Loucy (cell line): ENCODE measurements at regions not wholly inside any gene's neighbourhood (a gene's known extent, or its start where the extent isn't known, plus 50 kb on each side); places are given as distances from the start of the nearest gene placed in this dataset.

ENCODE experiments used
- EZH2phosphoT487 ChIP-seq: fragments of 200-600 bp; IDR thresholded peaks from 2 replicates; pipeline ENCODE4 v1.6.1; 2018; ENCODE audit warnings: antibody characterized with exemption, mild to moderate bottlenecking, moderate library complexity, borderline replicate concordance
- TF ChIP-seq, protein P1 (sequence below): fragments of 200-600 bp; sonication (generic); conservative IDR thresholded peaks from 2 replicates; pipeline ENCODE4 v1.5.1; 2014; ENCODE audit warnings: mild to moderate bottlenecking, antibody characterized with exemption, low read length

- TF ChIP-seq, protein P1, sequence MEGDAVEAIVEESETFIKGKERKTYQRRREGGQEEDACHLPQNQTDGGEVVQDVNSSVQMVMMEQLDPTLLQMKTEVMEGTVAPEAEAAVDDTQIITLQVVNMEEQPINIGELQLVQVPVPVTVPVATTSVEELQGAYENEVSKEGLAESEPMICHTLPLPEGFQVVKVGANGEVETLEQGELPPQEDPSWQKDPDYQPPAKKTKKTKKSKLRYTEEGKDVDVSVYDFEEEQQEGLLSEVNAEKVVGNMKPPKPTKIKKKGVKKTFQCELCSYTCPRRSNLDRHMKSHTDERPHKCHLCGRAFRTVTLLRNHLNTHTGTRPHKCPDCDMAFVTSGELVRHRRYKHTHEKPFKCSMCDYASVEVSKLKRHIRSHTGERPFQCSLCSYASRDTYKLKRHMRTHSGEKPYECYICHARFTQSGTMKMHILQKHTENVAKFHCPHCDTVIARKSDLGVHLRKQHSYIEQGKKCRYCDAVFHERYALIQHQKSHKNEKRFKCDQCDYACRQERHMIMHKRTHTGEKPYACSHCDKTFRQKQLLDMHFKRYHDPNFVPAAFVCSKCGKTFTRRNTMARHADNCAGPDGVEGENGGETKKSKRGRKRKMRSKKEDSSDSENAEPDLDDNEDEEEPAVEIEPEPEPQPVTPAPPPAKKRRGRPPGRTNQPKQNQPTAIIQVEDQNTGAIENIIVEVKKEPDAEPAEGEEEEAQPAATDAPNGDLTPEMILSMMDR, result no peak
- TF ChIP-seq EZH2phosphoT487, result no peak
Measured at GRCh38 chr6:81575442-81575841, 177.0 kb downstream of the TENT5A start.
